ENCODE measurements at regions not wholly inside any gene's neighbourhood (a gene's known extent, or its start where the extent isn't known, plus 50 kb on each side); places are given as distances from the start of the nearest gene placed in this dataset.
"Not testable (repeated sequence)": the region's sequence is repeated elsewhere in the genome, so short reads cannot be mapped to it uniquely, and the experiment has no call there.

DNA sequence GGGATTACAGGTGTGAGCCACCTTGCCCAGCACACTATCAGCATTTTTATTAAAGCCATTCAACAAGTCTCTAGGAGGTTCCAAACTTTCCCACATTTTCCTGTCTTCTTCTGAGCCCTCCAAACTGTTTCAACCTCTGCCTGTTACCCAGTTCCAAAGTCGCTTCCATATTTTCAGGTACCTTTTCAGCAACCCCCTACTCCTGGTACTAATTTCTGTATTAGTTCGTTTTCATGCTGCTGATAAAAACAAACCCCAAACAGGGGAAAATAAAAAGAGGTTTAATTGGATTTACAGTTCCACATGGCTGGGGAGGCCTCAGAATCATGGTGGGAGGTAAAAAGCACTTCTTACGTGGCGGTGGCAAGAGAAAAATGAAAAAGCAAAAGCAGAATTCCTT is 81.2 kb upstream of the GRIP1 start:
- not testable (repeated sequence) for H2BK12ac ChIP-seq (ENCODE audit: low read length in 2 of 2); H3K9ac ChIP-seq (ENCODE audit: low read length); H3K27me3 ChIP-seq (ENCODE audit: control insufficient read depth in 1 of 2, insufficient read depth in 1 of 2, low read length in 2 of 2); H3K18ac ChIP-seq (ENCODE audit: low read depth in 1 of 2, low read length in 2 of 2); H3K14ac ChIP-seq (ENCODE audit: low read length in 2 of 2); H3K4me2 ChIP-seq (ENCODE audit: low read length, poor library complexity, severe bottlenecking); H3K4ac ChIP-seq (ENCODE audit: low read depth in 1 of 2, low read length in 2 of 2); H4K91ac ChIP-seq (ENCODE audit: low read length); H2BK5ac ChIP-seq (ENCODE audit: low read depth, low read length, poor library complexity, severe bottlenecking); H2BK15ac ChIP-seq (ENCODE audit: low read depth, poor library complexity, severe bottlenecking); H2AK5ac ChIP-seq (ENCODE audit: low read length, severe bottlenecking); H3K4me1 ChIP-seq (ENCODE audit: control insufficient read depth, insufficient read depth, low read depth, low read length); H3K4me3 ChIP-seq (ENCODE audit: insufficient read depth in 1 of 2, low read depth in 1 of 2, low read length in 2 of 2); H3K9me3 ChIP-seq (ENCODE audit: control insufficient read depth, low read length); H4K8ac ChIP-seq (ENCODE audit: low read length); H3K27ac ChIP-seq (ENCODE audit: low read length, poor library complexity, severe bottlenecking); H3K36me3 ChIP-seq (ENCODE audit: control insufficient read depth in 1 of 2, insufficient read depth in 2 of 2, low read depth in 1 of 2, low read length in 2 of 2); DNase-seq; H3K23ac ChIP-seq (ENCODE audit: low read length in 2 of 2); H2AFZ ChIP-seq (ENCODE audit: low read depth, low read length); H3K79me1 ChIP-seq (replicated peaks; ENCODE audit: low read length, poor library complexity, severe bottlenecking); H2BK120ac ChIP-seq (ENCODE audit: low read depth, low read length)
- 54% methylated on average over 2 of the region's 4 CpGs for WGBS

DNA sequence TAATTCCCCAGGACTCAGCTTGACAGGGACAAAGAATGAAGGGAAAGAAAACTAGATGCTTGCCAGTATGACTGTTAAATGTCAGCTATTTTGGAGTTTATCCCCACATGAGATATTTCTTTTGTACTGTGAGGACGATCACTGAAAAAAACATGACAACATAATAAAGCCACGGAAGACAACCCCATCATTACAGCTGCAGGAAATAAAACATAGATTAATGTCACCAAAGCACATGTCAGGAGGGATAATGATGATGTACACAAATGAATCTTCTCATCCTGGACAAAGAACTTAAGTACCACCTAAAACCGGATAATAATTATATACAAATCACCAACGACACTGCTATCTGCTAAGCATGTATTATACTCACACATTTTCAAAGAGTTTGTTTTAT is 84.6 kb upstream of the GRIP1 start:
- DNase-seq, result no peak
- Histone ChIP-seq H3K4me1 (ENCODE audit: control insufficient read depth, insufficient read depth, low read depth, low read length) (no peaks in the 10 kb centered on the region), H2BK12ac (ENCODE audit: low read length in 2 of 2) (no peak overlapping the region), H3K9me3 (ENCODE audit: control insufficient read depth, low read length) (no peaks in the 10 kb centered on the region), H3K18ac (ENCODE audit: low read depth in 1 of 2, low read length in 2 of 2) (no peak overlapping the region), H3K27ac (ENCODE audit: low read length, poor library complexity, severe bottlenecking) (no peak overlapping the region), H3K4ac (ENCODE audit: low read depth in 1 of 2, low read length in 2 of 2) (no peak overlapping the region), H2AFZ (ENCODE audit: low read depth, low read length) (no peak overlapping the region), H2BK120ac (ENCODE audit: low read depth, low read length) (no peak overlapping the region), H3K4me2 (ENCODE audit: low read length, poor library complexity, severe bottlenecking) (no peak overlapping the region), H3K23ac (ENCODE audit: low read length in 2 of 2) (no peak overlapping the region), H3K79me1 (replicated peaks; ENCODE audit: low read length, poor library complexity, severe bottlenecking) (no peaks in the 10 kb centered on the region), H4K91ac (ENCODE audit: low read length) (no peak overlapping the region), H2BK15ac (ENCODE audit: low read depth, poor library complexity, severe bottlenecking) (no peak overlapping the region), H3K36me3 (ENCODE audit: control insufficient read depth in 1 of 2, insufficient read depth in 2 of 2, low read depth in 1 of 2, low read length in 2 of 2) (no peaks in the 10 kb centered on the region), H2AK5ac (ENCODE audit: low read length, severe bottlenecking) (no peak overlapping the region), H3K4me3 (ENCODE audit: insufficient read depth in 1 of 2, low read depth in 1 of 2, low read length in 2 of 2) (no peak overlapping the region), H4K8ac (ENCODE audit: low read length) (no peak overlapping the region), H3K14ac (ENCODE audit: low read length in 2 of 2) (no peak overlapping the region), H2BK5ac (ENCODE audit: low read depth, low read length, poor library complexity, severe bottlenecking) (no peak overlapping the region), H3K27me3 (ENCODE audit: control insufficient read depth in 1 of 2, insufficient read depth in 1 of 2, low read length in 2 of 2) (peaks cover 3 to 5% of the 10 kb centered on the region in 2 experiments), H3K9ac (ENCODE audit: low read length) (no peak overlapping the region)
- WGBS, result 75% methylated on average over 3 of the region's 4 CpGs

DNA sequence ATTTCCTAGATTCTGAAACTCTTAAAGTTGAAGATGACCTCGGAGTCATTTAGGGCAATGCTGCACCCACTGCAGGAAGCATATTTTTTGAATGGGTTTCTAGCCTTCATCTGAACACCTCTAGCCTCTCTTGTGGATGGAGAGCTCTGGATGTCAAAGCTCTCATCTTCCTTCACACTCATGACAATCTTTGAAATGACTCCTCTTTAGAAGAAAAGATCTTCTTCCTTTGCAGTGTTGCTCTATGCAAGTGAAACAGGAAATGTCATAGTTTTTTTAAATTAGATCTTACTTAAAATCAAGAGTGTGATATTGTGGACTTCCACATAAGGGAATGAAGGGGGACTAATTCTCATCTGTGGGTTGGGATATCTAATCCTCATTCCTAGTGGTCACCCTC is 86.3 kb upstream of the GRIP1 start:
- DNase-seq, result no peak
- Histone ChIP-seq H3K4me2 (ENCODE audit: low read length, poor library complexity, severe bottlenecking) (no peak overlapping the region), H4K8ac (ENCODE audit: low read length) (no peak overlapping the region), H3K27me3 (ENCODE audit: control insufficient read depth in 1 of 2, insufficient read depth in 1 of 2, low read length in 2 of 2) (peaks cover 3 to 5% of the 10 kb centered on the region in 2 experiments), H3K14ac (ENCODE audit: low read length in 2 of 2) (no peak overlapping the region), H3K79me1 (replicated peaks; ENCODE audit: low read length, poor library complexity, severe bottlenecking) (no peaks in the 10 kb centered on the region), H3K18ac (ENCODE audit: low read depth in 1 of 2, low read length in 2 of 2) (no peak overlapping the region), H2AFZ (ENCODE audit: low read depth, low read length) (no peak overlapping the region), H3K9ac (ENCODE audit: low read length) (no peak overlapping the region), H2BK120ac (ENCODE audit: low read depth, low read length) (no peak overlapping the region), H3K23ac (ENCODE audit: low read length in 2 of 2) (no peak overlapping the region), H4K91ac (ENCODE audit: low read length) (no peak overlapping the region), H3K9me3 (ENCODE audit: control insufficient read depth, low read length) (no peaks in the 10 kb centered on the region), H2BK12ac (ENCODE audit: low read length in 2 of 2) (no peak overlapping the region), H3K4me3 (ENCODE audit: insufficient read depth in 1 of 2, low read depth in 1 of 2, low read length in 2 of 2) (no peak overlapping the region), H3K4ac (ENCODE audit: low read depth in 1 of 2, low read length in 2 of 2) (no peak overlapping the region), H2BK15ac (ENCODE audit: low read depth, poor library complexity, severe bottlenecking) (no peak overlapping the region), H2AK5ac (ENCODE audit: low read length, severe bottlenecking) (no peak overlapping the region), H3K36me3 (ENCODE audit: control insufficient read depth in 1 of 2, insufficient read depth in 2 of 2, low read depth in 1 of 2, low read length in 2 of 2) (no peaks in the 10 kb centered on the region), H2BK5ac (ENCODE audit: low read depth, low read length, poor library complexity, severe bottlenecking) (no peak overlapping the region), H3K27ac (ENCODE audit: low read length, poor library complexity, severe bottlenecking) (no peak overlapping the region), H3K4me1 (ENCODE audit: control insufficient read depth, insufficient read depth, low read depth, low read length) (no peaks in the 10 kb centered on the region)
- 67% methylated on average over 1 of the region's 1 CpG for WGBS

DNA sequence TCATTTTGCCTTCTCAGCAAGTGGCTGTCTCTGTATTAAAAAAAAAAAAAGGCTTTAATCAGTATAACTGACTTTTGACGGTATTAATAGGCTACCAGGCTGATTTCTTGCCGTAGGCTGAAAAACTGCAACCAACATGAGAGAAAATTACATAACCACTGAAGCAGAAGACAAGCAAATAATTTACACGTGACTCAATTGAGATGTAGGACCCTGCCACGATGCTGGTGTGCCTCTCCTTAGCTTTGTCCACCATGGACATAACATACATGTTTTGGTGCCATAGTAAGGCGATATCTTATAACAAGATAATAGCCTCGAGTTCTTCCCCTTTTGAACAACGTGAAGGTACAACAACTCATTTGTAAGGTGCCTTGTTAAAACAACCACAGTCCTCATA is 88.7 kb upstream of the GRIP1 start:
- Histone ChIP-seq H3K27me3 (ENCODE audit: control insufficient read depth in 1 of 2, insufficient read depth in 1 of 2, low read length in 2 of 2) (peaks cover 2 to 5% of the 10 kb centered on the region in 2 experiments), H2BK12ac (ENCODE audit: low read length in 2 of 2) (no peak overlapping the region), H3K18ac (ENCODE audit: low read depth in 1 of 2, low read length in 2 of 2) (no peak overlapping the region), H2AK5ac (ENCODE audit: low read length, severe bottlenecking) (no peak overlapping the region), H3K4me3 (ENCODE audit: insufficient read depth in 1 of 2, low read depth in 1 of 2, low read length in 2 of 2) (no peak overlapping the region), H4K8ac (ENCODE audit: low read length) (no peak overlapping the region), H3K9me3 (ENCODE audit: control insufficient read depth, low read length) (no peaks in the 10 kb centered on the region), H3K79me1 (replicated peaks; ENCODE audit: low read length, poor library complexity, severe bottlenecking) (no peaks in the 10 kb centered on the region), H2BK15ac (ENCODE audit: low read depth, poor library complexity, severe bottlenecking) (no peak overlapping the region), H4K91ac (ENCODE audit: low read length) (no peak overlapping the region), H2BK5ac (ENCODE audit: low read depth, low read length, poor library complexity, severe bottlenecking) (no peak overlapping the region), H3K23ac (ENCODE audit: low read length in 2 of 2) (no peak overlapping the region), H3K14ac (ENCODE audit: low read length in 2 of 2) (no peak overlapping the region), H2BK120ac (ENCODE audit: low read depth, low read length) (no peak overlapping the region), H3K4me1 (ENCODE audit: control insufficient read depth, insufficient read depth, low read depth, low read length) (no peaks in the 10 kb centered on the region), H3K27ac (ENCODE audit: low read length, poor library complexity, severe bottlenecking) (no peak overlapping the region), H3K4ac (ENCODE audit: low read depth in 1 of 2, low read length in 2 of 2) (no peak overlapping the region), H2AFZ (ENCODE audit: low read depth, low read length) (no peak overlapping the region), H3K4me2 (ENCODE audit: low read length, poor library complexity, severe bottlenecking) (no peak overlapping the region), H3K9ac (ENCODE audit: low read length) (no peak overlapping the region), H3K36me3 (ENCODE audit: control insufficient read depth in 1 of 2, insufficient read depth in 2 of 2, low read depth in 1 of 2, low read length in 2 of 2) (no peaks in the 10 kb centered on the region)
- no peak for DNase-seq
- WGBS, result 80% methylated on average over 4 of the region's 7 CpGs
